Suppressor macrophage treated with lipopolysaccharide for 4 hours (primary cell): ENCODE measurements at regions not wholly inside any gene's neighbourhood (a gene's known extent, or its start where the extent isn't known, plus 50 kb on each side); places are given as distances from the start of the nearest gene placed in this dataset.
"Not testable (repeated sequence)": the region's sequence is repeated elsewhere in the genome, so short reads cannot be mapped to it uniquely, and the experiment has no call there.

ENCODE experiments used
- DNase-seq: peaks from one replicate; pipeline ENCODE4 v3.0.0-alpha.2; 2020

DNA sequence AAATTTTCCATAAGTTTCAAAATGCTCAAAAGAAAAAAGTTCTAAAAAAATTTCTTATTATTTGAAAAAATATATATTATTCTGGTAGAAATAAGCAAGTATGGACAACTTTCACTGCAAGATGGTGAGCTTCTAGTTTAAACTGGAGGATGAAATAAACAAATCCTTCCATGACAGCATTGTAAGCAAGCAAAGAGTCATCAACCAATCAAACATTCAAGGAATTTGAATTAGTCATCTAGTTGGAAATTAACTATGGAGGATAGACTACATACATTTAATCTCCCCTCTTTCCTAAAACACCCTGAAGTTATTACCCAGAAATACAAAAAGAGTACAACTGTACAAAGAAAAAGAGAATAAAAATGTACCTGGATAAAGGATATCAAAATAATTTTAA, 51.0 kb upstream of the IRX5 start:
- no peak for DNase-seq

- no peak for DNase-seq
These were observed 52.4 kb upstream of the IRX5 start for GRCh38 chr16:54878301-54878700.

DNA sequence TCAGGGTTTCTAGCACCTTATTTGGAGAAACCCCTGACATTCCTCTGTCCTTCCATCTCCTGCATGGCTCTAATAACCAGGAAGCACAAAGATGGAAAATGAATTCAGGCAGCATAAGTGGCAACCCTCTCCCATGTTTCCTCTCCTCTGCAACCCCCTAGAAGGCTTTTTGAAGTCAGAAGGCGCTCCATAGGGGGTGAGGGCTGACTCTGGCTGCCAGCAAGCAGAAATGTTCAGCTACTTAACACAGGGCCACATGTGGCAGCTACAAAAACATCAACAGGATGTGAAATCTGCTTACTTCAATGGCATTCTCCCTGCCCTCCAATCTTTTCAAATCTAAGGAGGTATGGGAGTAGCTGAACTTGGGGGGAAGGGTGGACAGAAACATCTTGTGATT, 55.2 kb upstream of the IRX5 start:
- no peak for DNase-seq

DNA sequence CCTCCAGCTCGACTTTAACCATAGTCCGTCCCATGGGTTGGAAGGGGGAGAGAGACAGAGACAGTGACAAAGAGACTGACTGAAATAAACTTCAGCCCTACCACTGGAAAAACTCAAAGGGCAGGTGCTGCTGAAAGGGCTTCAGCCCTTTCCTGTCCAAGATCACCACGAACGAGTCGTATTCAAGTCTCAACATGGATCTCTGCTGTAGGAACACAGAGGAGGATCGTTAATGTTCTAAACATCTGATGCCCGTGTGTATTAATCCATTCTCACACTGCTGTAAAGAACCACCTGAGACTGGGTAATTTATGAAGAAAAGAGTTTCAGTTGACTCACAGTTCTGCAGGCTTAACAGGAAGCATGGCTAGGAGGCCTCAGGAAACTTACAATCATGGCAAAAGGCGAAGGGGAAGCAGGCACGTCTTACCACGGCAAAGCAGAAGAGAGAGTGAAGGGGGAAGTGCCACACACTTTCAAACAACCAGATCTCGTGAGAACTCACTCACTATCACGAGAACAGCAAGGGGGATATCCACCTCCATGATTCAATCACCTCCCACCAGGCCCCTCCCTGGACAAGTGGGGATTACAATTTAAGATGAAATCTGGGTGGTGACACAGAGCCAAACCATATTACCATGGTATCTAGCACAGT, 56.8 kb upstream of the IRX5 start:
- DNase-seq: not testable (repeated sequence)

DNA sequence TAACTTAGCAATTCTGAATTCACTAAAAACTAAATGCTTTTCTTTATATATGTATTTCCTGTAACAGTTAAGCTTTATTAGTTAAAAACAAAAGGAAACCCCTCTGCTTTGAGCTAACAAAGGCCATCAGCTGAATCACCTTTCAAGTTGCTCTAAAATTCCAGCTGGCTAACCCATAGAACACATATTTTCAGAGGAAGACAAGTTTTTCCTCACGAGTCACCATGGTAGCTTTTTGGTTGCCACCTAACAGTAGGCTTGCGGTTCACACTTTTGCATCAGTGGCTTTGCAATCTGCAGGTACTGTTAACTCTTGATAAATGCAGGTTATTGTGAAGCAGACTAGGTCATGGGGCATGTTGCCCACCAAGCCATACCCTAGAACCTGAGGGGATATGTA, 57.6 kb upstream of the IRX5 start:
- DNase-seq: no peak

- no peak for DNase-seq
These were observed 60.5 kb upstream of the IRX5 start for GRCh38 chr16:54870151-54870550.

- no peak for DNase-seq
These were observed 63.3 kb upstream of the IRX5 start for GRCh38 chr16:54867302-54867832.

DNA sequence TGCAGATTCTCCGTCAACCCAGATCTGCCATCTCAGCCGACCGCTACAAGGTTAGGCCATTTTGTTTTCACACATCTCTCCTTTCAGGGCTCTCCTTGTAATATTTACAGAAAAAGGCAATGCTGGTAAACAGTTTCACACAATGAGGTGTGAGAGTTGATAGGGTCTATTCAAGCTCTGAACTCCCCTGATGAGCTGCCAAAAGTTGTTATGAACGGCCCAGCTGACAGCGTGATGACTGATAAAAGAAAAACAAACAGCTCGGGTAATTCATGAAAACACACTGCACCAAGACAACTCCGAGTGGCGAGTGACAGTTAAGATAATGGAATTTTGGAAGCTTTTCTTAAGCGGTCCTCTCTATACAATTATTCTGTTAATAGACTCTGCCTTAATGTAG, 68.1 kb upstream of the IRX5 start:
- DNase-seq: no peak

DNA sequence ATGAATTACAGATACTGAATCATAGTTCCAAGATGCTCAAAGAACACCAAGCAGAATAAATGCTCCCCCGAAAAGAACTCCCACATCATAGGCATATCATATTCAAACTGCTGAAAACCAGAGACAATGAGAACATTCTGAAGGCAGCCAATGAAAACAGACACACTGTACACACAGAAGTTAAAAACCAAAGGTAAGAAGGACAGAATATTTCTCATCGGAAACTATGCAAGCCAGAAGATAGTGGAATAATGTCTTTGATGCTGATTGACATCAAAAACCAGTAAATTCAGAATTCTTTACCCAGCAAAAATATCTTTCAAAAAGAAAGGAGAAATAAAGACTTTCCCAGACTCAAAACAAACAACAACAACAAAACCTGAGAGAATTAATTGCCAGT, 73.8 kb upstream of the IRX5 start:
- no peak for DNase-seq

DNA sequence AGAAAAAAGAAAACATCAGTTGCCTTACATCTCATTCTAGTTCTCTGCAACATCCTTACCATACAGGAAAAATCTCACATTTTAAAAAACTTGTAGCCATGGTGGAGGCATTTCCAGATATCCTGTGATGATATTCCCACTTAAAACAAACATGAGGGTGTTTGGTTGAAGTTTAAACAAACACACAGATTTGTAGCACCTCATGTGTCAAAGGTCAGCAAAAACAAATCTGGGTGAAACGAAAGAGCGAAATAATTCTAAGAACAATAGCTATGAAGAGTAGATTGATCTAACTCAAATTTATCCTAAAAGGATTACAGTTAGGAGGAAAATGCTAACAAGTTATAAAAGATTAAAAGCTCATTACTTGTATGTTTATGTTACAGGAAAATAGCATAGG, 83.1 kb upstream of the IRX5 start:
- DNase-seq: no peak

GRCh38 chr16:54847207-54847606, 83.5 kb upstream of the IRX5 start:
- DNase-seq: no peak

GRCh38 chr16:54846766-54847165, 83.9 kb upstream of the IRX5 start:
- no peak for DNase-seq

DNA sequence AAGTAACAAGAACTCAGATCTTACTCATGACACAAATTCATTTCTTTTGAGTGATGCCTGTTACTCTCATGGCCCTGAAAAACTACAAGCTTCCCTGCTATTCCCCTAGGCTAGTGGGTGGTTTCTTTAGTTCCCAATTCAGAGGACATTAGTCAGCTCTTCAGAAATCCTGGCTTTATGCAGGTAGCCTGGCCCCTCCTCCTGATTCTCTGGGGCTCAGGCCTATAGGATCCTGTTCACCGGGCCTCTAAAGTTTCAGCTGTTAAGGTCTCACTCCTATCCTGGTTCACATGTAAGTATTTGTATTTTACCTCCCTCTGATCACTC, 87.3 kb upstream of the IRX5 start:
- no peak for DNase-seq

- DNase-seq: no peak
These were observed 87.8 kb upstream of the IRX5 start for GRCh38 chr16:54842743-54843423.

- DNase-seq: no peak
These were observed 101.0 kb upstream of the IRX5 start for GRCh38 chr16:54829691-54830090.

- DNase-seq: no peak
These were observed 107.8 kb upstream of the IRX5 start for GRCh38 chr16:54822892-54823291.

- DNase-seq: no peak
These were observed 108.2 kb upstream of the IRX5 start for GRCh38 chr16:54822492-54822891.

DNA sequence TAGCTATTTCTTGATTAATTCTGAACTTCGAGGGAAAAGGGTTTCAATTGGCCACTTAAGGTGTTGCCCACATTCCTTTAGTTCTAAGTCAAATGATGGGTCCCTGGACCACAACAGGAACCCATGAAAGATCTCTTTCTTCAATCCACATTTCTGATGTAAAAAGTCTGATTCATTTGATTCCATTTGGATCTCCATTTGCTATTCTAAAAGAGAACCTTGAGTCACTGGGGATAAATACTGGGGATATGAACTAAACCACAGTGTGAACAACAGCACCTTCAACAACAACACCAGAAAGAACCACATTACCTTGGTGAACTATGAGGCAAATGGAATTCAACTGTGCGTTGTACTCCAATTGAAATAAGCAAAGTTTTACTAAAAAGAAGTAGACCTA, 108.9 kb upstream of the IRX5 start:
- no peak for DNase-seq

- no peak for DNase-seq
These were observed 112.6 kb upstream of the IRX5 start for GRCh38 chr16:54817940-54818574.

- DNase-seq: no peak
These were observed 113.2 kb upstream of the IRX5 start for GRCh38 chr16:54817432-54817831.

- DNase-seq: peak; percentile 6
These were observed 114.2 kb upstream of the IRX5 start for GRCh38 chr16:54816471-54816870.

GRCh38 chr16:54815177-54815576, 115.5 kb upstream of the IRX5 start:
- no peak for DNase-seq

DNA sequence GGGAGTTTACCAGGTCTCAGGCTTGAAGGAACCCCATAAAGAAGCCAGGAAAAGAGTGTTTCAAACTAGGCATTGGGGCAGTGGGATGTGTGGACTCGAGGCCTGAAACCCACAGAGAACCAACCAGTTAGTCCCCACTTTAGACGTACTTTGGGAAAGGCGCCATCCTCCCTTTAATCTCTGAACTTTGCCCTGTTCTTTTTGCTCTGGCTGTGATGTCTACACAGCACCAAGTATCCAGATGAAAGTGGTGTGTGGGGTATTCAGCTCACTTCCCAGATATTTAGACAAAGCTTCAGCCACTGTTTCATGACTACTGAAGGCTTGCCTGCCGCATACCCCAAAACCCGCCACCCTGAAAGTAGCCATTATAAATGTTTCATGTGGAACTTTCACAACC, 116.9 kb upstream of the IRX5 start:
- DNase-seq: no peak

DNA sequence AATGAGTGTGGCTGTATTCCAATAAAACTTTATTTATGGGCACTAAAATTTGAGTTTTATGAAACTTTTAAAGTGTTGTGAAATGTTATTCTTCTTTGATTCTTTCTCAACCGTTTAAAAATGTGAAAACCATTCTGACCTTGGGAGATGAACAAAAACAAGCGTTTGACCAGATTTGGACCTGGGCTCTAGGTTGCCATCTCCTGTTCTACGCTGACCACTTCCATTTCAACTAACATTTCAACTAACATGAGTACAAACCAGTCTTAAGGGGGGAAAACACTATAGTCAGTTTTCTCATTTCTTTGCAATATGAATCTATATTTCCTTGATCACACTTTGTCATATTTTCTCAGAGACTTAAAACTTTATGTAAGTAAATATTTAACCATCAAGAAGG, 118.4 kb upstream of the IRX5 start:
- DNase-seq: no peak

DNA sequence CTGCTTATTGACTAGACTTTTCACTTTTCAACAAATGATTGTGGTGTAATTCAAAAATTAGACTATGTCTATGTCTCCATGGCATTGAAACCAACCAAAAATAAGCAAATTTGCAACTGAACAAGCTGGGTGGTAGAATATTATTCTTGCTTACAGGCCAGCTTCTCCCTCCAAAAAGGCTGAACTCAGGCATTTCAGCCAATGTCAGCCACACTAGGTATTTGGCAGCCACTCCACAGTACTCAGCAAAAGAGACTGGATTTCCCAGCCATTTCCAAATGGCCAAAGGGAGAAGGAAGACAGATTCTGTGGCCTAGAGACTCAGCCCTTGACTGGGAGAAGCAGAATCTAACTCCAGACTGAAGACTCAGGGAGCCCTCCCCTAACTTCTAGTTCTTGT, 121.8 kb upstream of the IRX5 start:
- DNase-seq: no peak
